Retinal pigment epithelial cell (primary cell): ENCODE measurements at regions not wholly inside any gene's neighbourhood (a gene's known extent, or its start where the extent isn't known, plus 50 kb on each side); places are given as distances from the start of the nearest gene placed in this dataset.

Source experiments
- DNase-seq: peaks from one replicate; pipeline ENCODE4 v3.0.0-alpha.2; 2010; ENCODE audit warnings: low read depth
- H3K4me3 ChIP-seq: 2 replicates; pipeline ENCODE4 v1.5.1; 2011; ENCODE audit warnings: mild to moderate bottlenecking, low read length, control low read depth, moderate library complexity
- CTCF ChIP-seq: conservative IDR thresholded peaks from 2 replicates; pipeline ENCODE4 v1.5.1; 2011; ENCODE audit warnings: low read depth, low read length, control low read depth, inconsistent platforms

GRCh38 chr10:4733843-4734224 is 92.2 kb upstream of the AKR1E2 start:
- TF ChIP-seq CTCF = no peak
- no peak overlapping the region for H3K4me3 ChIP-seq
- no peak for DNase-seq

- H3K4me3 ChIP-seq = no peak overlapping the region
- TF ChIP-seq CTCF = no peak
- DNase-seq = no peak
These were observed 92.7 kb upstream of the AKR1E2 start for GRCh38 chr10:4733150-4733842.

GRCh38 chr10:4730998-4731397 is 95.0 kb upstream of the AKR1E2 start:
- no peak overlapping the region for H3K4me3 ChIP-seq
- TF ChIP-seq CTCF = no peak
- no peak for DNase-seq

GRCh38 chr10:4725917-4726606 is 99.9 kb upstream of the AKR1E2 start:
- TF ChIP-seq CTCF = no peak
- DNase-seq = peak; percentile 60

GRCh38 chr10:4723860-4724259 is 102.1 kb upstream of the AKR1E2 start:
- no peak overlapping the region for H3K4me3 ChIP-seq
- DNase-seq = no peak
- no peak for TF ChIP-seq CTCF

More at GRCh38 chr10:4725917-4726606, 99.9 kb upstream of the AKR1E2 start:
- no peak overlapping the region for H3K4me3 ChIP-seq

- no peak overlapping the region for H3K4me3 ChIP-seq
- DNase-seq = no peak
- TF ChIP-seq CTCF = no peak
These were observed 103.8 kb upstream of the AKR1E2 start for GRCh38 chr10:4721999-4722753.
